Parathyroid adenoma (tissue), 2 donors: ENCODE measurements at regions not wholly inside any gene's neighbourhood (a gene's known extent, or its start where the extent isn't known, plus 50 kb on each side); places are given as distances from the start of the nearest gene placed in this dataset.

Source experiments
- H2AFZ ChIP-seq: fragments of 300-600 bp; sonication (generic); one replicate; pipeline ENCODE4 v1.7.0; 2017; ENCODE audit warnings: antibody characterized with exemption, mild to moderate bottlenecking
- H3K27ac ChIP-seq: fragments of 300-600 bp; sonication (generic); one replicate; pipeline ENCODE4 v1.7.0; 2017
- H3K27me3 ChIP-seq: fragments of 300-600 bp; sonication (generic); one replicate; pipeline ENCODE4 v1.7.0; 2017; ENCODE audit warnings: low read length; ENCODE audit not compliant: control insufficient read depth, insufficient read depth
- H3K36me3 ChIP-seq: fragments of 300-600 bp; sonication (generic); one replicate; pipeline ENCODE4 v1.7.0; 2017; ENCODE audit warnings: low read length; ENCODE audit not compliant: control insufficient read depth, insufficient read depth
- H3K4me1 ChIP-seq: fragments of 300-600 bp; sonication (generic); one replicate; pipeline ENCODE4 v1.7.0; 2017; ENCODE audit warnings: control low read depth
- H3K4me2 ChIP-seq: fragments of 300-600 bp; sonication (generic); one replicate; pipeline ENCODE4 v1.7.0; 2017; ENCODE audit warnings: low read length
- H3K4me3 ChIP-seq: fragments of 300-600 bp; sonication (generic); one replicate; pipeline ENCODE4 v1.7.0; 2017; ENCODE audit warnings: low read depth, low read length
- H3K79me2 ChIP-seq: fragments of 300-600 bp; sonication (generic); one replicate; pipeline ENCODE4 v1.7.0; 2017; ENCODE audit warnings: control low read depth
- H3K9ac ChIP-seq: fragments of 300-600 bp; sonication (generic); one replicate; pipeline ENCODE4 v1.7.0; 2017; ENCODE audit warnings: mild to moderate bottlenecking
- H3K9me3 ChIP-seq: fragments of 300-600 bp; sonication (generic); one replicate; pipeline ENCODE4 v1.7.0; 2017; ENCODE audit warnings: low read length; ENCODE audit not compliant: control insufficient read depth
- CTCF ChIP-seq: fragments of 300-600 bp; sonication (generic); IDR thresholded peaks from one replicate; pipeline ENCODE4 v1.7.0; 2017; ENCODE audit warnings: antibody characterized with exemption, mild to moderate bottlenecking
- donor health status: primary hyperparathyroidism.

GRCh38 chr1:208895181-208895580 lies 651.0 kb upstream of the PLXNA2 start:
- Histone ChIP-seq H3K9ac (no peak overlapping the region), H3K79me2 (no peaks in the 10 kb centered on the region), H3K4me2 (no peak overlapping the region), H3K27ac (no peak overlapping the region), H3K27me3 (no peaks in the 10 kb centered on the region), H3K36me3 (no peaks in the 10 kb centered on the region), H3K9me3 (no peaks in the 10 kb centered on the region), H3K4me1 (no peaks in the 10 kb centered on the region), H2AFZ (no peak overlapping the region), H3K4me3 (no peak overlapping the region)
- no peak for TF ChIP-seq CTCF

GRCh38 chr1:208895820-208896219 lies 651.6 kb upstream of the PLXNA2 start:
- Histone ChIP-seq H3K27me3 (no peaks in the 10 kb centered on the region), H2AFZ (no peak overlapping the region), H3K9ac (no peak overlapping the region), H3K79me2 (no peaks in the 10 kb centered on the region), H3K36me3 (no peaks in the 10 kb centered on the region), H3K9me3 (no peaks in the 10 kb centered on the region), H3K4me3 (no peak overlapping the region), H3K4me2 (no peak overlapping the region), H3K27ac (no peak overlapping the region), H3K4me1 (no peaks in the 10 kb centered on the region)
- no peak for TF ChIP-seq CTCF

GRCh38 chr1:208896768-208897167 lies 652.6 kb upstream of the PLXNA2 start:
- H3K27me3 ChIP-seq, result no peaks in the 10 kb centered on the region
- H3K4me3 ChIP-seq, result no peak overlapping the region
- no peak overlapping the region for H3K4me2 ChIP-seq
- no peaks in the 10 kb centered on the region for H3K9me3 ChIP-seq
- H3K9ac ChIP-seq, result no peak overlapping the region
- H3K79me2 ChIP-seq, result no peaks in the 10 kb centered on the region
- no peak for TF ChIP-seq CTCF
- H2AFZ ChIP-seq, result no peak overlapping the region
- H3K36me3 ChIP-seq, result no peaks in the 10 kb centered on the region
- H3K4me1 ChIP-seq, result no peaks in the 10 kb centered on the region
- no peak overlapping the region for H3K27ac ChIP-seq

- no peaks in the 10 kb centered on the region for H3K79me2 ChIP-seq
- no peak overlapping the region for H3K4me2 ChIP-seq
- no peak overlapping the region for H2AFZ ChIP-seq
- H3K4me3 ChIP-seq, result no peak overlapping the region
- H3K36me3 ChIP-seq, result no peaks in the 10 kb centered on the region
- H3K9me3 ChIP-seq, result no peaks in the 10 kb centered on the region
- no peaks in the 10 kb centered on the region for H3K27me3 ChIP-seq
- H3K9ac ChIP-seq, result no peak overlapping the region
- H3K27ac ChIP-seq, result no peak overlapping the region
- no peaks in the 10 kb centered on the region for H3K4me1 ChIP-seq
- no peak for TF ChIP-seq CTCF
Observed at GRCh38 chr1:208899438-208899837, 655.3 kb upstream of the PLXNA2 start.

GRCh38 chr1:208903251-208903905 lies 659.2 kb upstream of the PLXNA2 start:
- H3K36me3 ChIP-seq, result no peaks in the 10 kb centered on the region
- H2AFZ ChIP-seq, result no peak overlapping the region

More at GRCh38 chr1:208903251-208903905, 659.2 kb upstream of the PLXNA2 start:
- no peak for TF ChIP-seq CTCF
- Histone ChIP-seq H3K9me3 (no peaks in the 10 kb centered on the region), H3K4me3 (no peak overlapping the region), H3K27ac (no peak overlapping the region), H3K4me1 (no peaks in the 10 kb centered on the region), H3K4me2 (no peak overlapping the region), H3K9ac (no peak overlapping the region), H3K79me2 (no peaks in the 10 kb centered on the region), H3K27me3 (no peaks in the 10 kb centered on the region)
